ENCODE measurements at regions not wholly inside any gene's neighbourhood (a gene's known extent, or its start where the extent isn't known, plus 50 kb on each side); places are given as distances from the start of the nearest gene placed in this dataset.

- no peak for TF ChIP-seq CTCF (IDR thresholded peaks at IDR 0.05; ENCODE audit: low read depth, low read length)
These were observed 163.2 kb upstream of the JARID2 start for GRCh38 chr6:15082708-15083107.

GRCh38 chr6:15086348-15087158, 159.3 kb upstream of the JARID2 start:
- no peak overlapping the region for H3K4me3 ChIP-seq (ENCODE audit: low read depth, low read length)
- no peak for TF ChIP-seq CTCF (IDR thresholded peaks at IDR 0.05; ENCODE audit: low read depth, low read length)

More at GRCh38 chr6:15082708-15083107, 163.2 kb upstream of the JARID2 start:
- H3K4me3 ChIP-seq (ENCODE audit: low read depth, low read length), result no peak overlapping the region

- TF ChIP-seq CTCF (IDR thresholded peaks at IDR 0.05; ENCODE audit: low read depth, low read length), result no peak
These were observed 158.7 kb upstream of the JARID2 start for GRCh38 chr6:15087186-15087589.

GRCh38 chr6:15088904-15089568, 156.8 kb upstream of the JARID2 start:
- TF ChIP-seq CTCF (IDR thresholded peaks at IDR 0.05; ENCODE audit: low read depth, low read length), result no peak
- H3K4me3 ChIP-seq (ENCODE audit: low read depth, low read length), result no peak overlapping the region

More at GRCh38 chr6:15087186-15087589, 158.7 kb upstream of the JARID2 start:
- H3K4me3 ChIP-seq (ENCODE audit: low read depth, low read length), result no peak overlapping the region

GRCh38 chr6:15089569-15090144, 156.2 kb upstream of the JARID2 start:
- no peak overlapping the region for H3K4me3 ChIP-seq (ENCODE audit: low read depth, low read length)
- TF ChIP-seq CTCF (IDR thresholded peaks at IDR 0.05; ENCODE audit: low read depth, low read length), result no peak

GRCh38 chr6:15090145-15090579, 155.7 kb upstream of the JARID2 start:
- TF ChIP-seq CTCF (IDR thresholded peaks at IDR 0.05; ENCODE audit: low read depth, low read length), result no peak
- no peak overlapping the region for H3K4me3 ChIP-seq (ENCODE audit: low read depth, low read length)

Measured in WI38 (cell line).